GM12873 (cell line): ENCODE measurements at regions not wholly inside any gene's neighbourhood (a gene's known extent, or its start where the extent isn't known, plus 50 kb on each side); places are given as distances from the start of the nearest gene placed in this dataset.

Experiments used
- TF ChIP-seq, protein P1 (sequence below): IDR thresholded peaks from 2 replicates; pipeline ENCODE4 v1.5.1; 2012; ENCODE audit warnings: low read depth, mild to moderate bottlenecking, moderate library complexity, low read length, control low read depth; ENCODE audit not compliant: insufficient read depth; ENCODE audit errors: missing control alignments

DNA sequence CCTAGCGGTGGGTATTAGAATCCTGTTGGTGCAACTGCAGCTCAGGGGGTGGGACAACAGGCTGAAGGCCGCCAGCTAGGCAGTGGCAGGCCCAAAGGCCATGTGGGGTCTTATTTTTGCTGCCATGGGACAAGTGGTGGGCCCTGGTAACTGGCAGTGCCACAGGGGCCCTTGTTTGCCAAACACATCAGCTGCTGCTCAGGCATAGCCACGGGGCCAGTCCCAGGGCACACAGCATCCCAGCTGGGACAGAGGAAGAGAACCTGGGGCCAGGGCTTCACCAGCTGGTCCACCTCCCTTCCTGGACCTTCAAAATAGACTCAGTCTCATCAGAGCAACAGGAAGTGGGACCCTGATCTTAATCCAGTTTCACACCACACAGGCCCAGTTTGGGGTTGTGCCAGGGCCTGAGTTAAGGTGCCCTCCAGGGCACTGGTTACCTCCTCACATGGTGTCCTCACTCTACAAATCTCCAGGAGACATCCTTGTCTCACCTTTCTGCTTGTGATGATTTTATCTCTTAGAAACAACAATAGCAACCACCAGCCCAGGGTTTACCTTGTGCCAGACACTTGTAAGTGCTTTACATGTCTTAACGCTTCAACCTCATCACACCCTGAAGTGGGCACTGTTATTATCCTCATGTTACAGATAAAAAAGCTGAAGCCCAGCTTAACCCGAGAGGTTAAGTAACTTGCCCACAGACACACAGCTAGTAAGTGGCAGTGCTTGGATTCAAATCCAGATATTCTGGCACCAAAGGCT, 98.5 kb downstream of the GYPC start:
- TF ChIP-seq, protein P1, sequence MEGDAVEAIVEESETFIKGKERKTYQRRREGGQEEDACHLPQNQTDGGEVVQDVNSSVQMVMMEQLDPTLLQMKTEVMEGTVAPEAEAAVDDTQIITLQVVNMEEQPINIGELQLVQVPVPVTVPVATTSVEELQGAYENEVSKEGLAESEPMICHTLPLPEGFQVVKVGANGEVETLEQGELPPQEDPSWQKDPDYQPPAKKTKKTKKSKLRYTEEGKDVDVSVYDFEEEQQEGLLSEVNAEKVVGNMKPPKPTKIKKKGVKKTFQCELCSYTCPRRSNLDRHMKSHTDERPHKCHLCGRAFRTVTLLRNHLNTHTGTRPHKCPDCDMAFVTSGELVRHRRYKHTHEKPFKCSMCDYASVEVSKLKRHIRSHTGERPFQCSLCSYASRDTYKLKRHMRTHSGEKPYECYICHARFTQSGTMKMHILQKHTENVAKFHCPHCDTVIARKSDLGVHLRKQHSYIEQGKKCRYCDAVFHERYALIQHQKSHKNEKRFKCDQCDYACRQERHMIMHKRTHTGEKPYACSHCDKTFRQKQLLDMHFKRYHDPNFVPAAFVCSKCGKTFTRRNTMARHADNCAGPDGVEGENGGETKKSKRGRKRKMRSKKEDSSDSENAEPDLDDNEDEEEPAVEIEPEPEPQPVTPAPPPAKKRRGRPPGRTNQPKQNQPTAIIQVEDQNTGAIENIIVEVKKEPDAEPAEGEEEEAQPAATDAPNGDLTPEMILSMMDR, result no peak

DNA sequence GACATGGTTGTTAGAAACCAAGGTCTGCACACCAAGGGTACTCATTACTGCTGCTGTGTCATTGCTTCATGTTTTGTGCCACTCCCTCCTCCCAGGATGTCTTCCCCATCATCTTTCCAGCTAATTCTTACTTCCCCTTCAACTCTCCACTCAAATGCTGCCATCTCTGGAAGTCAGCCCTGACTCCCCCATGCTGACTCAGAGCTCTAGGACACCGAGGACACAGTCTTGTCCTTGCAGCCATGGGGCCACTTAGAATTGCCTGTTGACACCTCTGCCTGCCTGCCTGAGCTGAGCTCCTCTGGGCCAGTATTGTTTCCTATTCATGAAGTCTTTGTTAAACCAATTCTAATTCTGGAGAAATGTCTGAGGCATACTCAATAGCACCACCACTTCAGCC, 100.2 kb downstream of the GYPC start:
- TF ChIP-seq, protein P1, result no peak

DNA sequence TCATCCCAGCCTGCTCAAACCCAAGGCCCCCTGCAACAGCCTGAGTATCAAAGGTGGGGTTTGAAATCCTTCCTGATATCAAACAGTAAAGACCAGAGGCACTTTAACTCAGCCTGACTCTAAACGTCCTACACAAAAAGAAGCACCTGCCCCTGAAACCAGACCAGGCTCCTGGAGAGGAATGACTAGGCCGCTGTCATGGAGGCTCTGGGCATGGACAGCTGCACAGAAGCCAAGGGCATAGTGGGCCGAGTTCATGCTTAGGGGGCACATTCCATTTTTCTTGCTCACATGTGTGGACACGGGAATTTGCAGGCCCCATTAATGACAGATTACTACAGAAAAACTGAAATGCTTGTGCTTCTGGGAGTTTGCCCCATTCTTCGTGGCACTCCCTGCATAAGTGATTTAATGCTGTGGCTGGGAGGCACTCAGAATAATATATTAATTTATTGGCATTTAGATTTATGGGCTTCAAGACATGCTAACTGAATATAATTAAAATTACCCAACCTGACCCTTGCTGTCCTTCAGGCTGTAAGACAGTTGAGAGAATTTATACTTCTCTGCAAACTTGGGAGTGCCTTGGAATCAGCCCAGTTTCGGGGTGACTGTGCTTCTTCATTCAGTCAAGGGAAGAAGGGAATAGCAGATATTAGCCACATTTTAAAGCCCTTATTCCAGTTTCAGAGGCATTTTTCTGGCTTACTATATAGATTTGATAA, 105.5 kb downstream of the GYPC start:
- TF ChIP-seq, protein P1, result no peak

DNA sequence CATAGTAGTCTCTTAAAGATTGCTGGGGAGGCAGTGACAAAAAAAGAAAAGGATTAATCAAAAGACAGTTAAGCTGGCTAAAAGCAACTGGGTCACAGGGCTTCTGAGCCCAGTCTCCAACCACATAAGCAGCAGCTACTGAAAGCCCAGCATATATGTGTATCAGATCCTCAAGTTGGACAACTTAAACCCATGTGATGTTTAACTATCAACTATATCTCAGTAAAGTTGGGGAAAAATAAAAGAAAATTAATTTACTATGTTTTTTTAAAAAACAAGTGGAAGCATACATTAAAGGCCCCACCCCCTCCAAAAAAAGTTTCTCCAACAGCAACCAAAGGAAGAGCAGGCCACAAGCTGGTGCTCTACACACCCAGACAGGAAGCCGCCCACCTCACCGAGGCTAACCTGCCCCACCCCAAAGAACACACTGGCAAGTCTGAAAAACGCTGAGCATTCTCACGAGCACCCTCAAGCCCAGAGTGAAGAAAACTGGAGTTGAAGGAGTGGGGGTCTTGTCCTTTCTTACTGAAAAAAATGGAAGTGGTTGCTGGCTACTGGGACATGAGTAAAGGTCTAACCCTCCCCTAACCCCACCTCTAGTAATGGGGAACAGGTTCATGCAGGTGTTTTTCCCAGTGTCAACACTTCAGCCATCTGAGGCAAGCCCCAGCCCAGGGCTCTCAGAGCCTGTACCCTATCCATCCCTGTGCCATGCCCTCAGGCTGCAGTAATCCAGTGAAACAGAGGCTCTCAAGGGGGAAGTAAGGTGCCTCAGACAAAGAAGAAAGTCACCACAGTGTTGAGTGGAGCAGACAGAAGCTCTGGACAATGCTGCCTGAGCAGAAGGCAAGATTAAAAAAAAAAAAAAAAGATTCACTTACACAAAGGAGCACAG, 106.3 kb downstream of the GYPC start:
- TF ChIP-seq, protein P1, result no peak

DNA sequence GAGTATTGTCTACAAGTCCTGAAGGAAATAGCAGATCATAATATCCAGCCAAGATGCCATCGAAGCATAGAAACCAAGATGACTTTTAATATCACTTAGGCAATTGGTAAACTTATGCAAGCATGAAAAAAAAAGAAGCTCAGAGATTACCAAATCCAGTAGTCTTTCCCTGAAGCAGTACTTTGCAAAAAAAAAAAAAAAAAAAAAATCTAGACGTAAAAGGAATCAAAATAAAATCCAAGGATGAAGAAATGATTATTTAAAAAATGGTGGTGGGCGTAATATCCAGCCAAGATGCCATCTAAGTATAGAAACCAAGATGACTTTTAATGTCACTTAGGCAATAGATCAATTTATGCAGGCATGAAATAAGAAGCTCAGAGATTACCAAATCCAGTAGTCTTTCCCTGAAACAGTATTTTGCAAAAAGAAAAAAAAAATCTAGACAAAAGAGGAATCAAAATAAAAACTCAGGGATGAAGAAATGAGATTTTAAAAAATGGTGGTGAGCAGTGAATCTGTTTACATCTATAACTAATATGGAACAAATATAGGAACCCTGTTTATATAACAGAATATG, 108.8 kb downstream of the GYPC start:
- TF ChIP-seq, protein P1, result no peak

DNA sequence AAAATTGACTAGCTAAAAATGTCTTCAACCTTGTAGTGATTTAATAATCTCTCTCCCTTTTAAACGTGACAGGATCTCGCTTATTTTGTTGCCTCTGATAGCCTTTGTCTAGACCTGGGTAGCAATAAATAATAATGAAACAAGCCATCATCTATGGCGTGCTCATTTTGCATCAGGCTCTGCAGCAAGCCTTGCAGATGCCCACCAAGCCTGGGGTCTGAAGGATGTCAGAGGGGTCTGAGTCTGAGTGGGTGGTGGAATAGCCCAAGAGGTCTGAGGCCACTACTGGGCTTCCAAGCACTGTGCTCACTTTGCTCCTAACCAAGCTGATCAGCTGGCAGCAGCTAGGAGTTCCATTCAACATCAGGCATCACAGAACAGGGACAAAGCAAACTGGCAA, 109.4 kb downstream of the GYPC start:
- TF ChIP-seq, protein P1, result no peak
